Activated B cell treated with CpG ODN at 0.5 μM for 24 hours (primary cell): ENCODE measurements at regions not wholly inside any gene's neighbourhood (a gene's known extent, or its start where the extent isn't known, plus 50 kb on each side); places are given as distances from the start of the nearest gene placed in this dataset.

Experiments used
- ATAC-seq: fragments of 200-7000 bp; cut with Tn5 transposase; one replicate; pipeline ENCODE4 v1.10.0; 2021; ENCODE audit warnings: low read depth, mild to moderate bottlenecking, moderate library complexity
- CTCF ChIA-PET: fragments of 350-600 bp; sonication (Branson Sonifier 250); formaldehyde crosslinking; loops from one replicate; lab custom pipeline; 2021; ENCODE audit warnings: antibody characterized with exemption; lab: Charles Lee
- POLR2A ChIA-PET: fragments of 350-600 bp; sonication (Branson Sonifier 250); formaldehyde crosslinking; loops from one replicate; lab custom pipeline; 2021; ENCODE audit warnings: antibody characterized with exemption; lab: Charles Lee
- DNase-seq: peaks from one replicate; pipeline ENCODE4 v3.0.0; 2022
- H3K27ac Mint-ChIP-seq: one replicate; pipeline ENCODE4 v1.8.0; 2020; ENCODE audit warnings: mixed read lengths
- H3K27me3 Mint-ChIP-seq: one replicate; pipeline ENCODE4 v1.8.0; 2021; ENCODE audit warnings: mixed read lengths
- H3K36me3 Mint-ChIP-seq: one replicate; pipeline ENCODE4 v1.8.0; 2021; ENCODE audit warnings: low read depth, mixed read lengths
- H3K4me1 Mint-ChIP-seq: one replicate; pipeline ENCODE4 v1.8.0; 2021; ENCODE audit warnings: mixed read lengths
- H3K4me3 Mint-ChIP-seq: one replicate; pipeline ENCODE4 v1.8.0; 2020; ENCODE audit warnings: mild to moderate bottlenecking, mixed read lengths
- H3K9me3 Mint-ChIP-seq: one replicate; pipeline ENCODE4 v1.8.0; 2020; ENCODE audit warnings: mixed read lengths
- intact Hi-C: fragments of 100-400 bp; cut with micrococcal nuclease; formaldehyde crosslinking; loops from one replicate; pipeline ENCODE4 v1.15.1; 2024
- TF ChIP-seq, protein P1 (sequence below): fragments of 200-600 bp; IDR thresholded peaks from one replicate; pipeline ENCODE4 v1.8.0; 2022; ENCODE audit warnings: antibody characterized with exemption, mild to moderate bottlenecking

- Mint-ChIP-seq H3K4me1 (no peaks in the 10 kb centered on the region), H3K4me3 (no peak overlapping the region), H3K9me3 (peaks cover 2% of the 10 kb centered on the region), H3K27ac (no peak overlapping the region), H3K36me3 (no peaks in the 10 kb centered on the region), H3K27me3 (no peaks in the 10 kb centered on the region)
- ChIA-PET POLR2A (no interaction called here), CTCF (no interaction called here)
- DNase-seq (no peak), ATAC-seq (no peak)
- TF ChIP-seq, protein P1, sequence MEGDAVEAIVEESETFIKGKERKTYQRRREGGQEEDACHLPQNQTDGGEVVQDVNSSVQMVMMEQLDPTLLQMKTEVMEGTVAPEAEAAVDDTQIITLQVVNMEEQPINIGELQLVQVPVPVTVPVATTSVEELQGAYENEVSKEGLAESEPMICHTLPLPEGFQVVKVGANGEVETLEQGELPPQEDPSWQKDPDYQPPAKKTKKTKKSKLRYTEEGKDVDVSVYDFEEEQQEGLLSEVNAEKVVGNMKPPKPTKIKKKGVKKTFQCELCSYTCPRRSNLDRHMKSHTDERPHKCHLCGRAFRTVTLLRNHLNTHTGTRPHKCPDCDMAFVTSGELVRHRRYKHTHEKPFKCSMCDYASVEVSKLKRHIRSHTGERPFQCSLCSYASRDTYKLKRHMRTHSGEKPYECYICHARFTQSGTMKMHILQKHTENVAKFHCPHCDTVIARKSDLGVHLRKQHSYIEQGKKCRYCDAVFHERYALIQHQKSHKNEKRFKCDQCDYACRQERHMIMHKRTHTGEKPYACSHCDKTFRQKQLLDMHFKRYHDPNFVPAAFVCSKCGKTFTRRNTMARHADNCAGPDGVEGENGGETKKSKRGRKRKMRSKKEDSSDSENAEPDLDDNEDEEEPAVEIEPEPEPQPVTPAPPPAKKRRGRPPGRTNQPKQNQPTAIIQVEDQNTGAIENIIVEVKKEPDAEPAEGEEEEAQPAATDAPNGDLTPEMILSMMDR: no peak
- intact Hi-C loops: no loop called here
These were observed 164.1 kb upstream of the STS start for GRCh38 chrX:6983207-6983955.

DNA sequence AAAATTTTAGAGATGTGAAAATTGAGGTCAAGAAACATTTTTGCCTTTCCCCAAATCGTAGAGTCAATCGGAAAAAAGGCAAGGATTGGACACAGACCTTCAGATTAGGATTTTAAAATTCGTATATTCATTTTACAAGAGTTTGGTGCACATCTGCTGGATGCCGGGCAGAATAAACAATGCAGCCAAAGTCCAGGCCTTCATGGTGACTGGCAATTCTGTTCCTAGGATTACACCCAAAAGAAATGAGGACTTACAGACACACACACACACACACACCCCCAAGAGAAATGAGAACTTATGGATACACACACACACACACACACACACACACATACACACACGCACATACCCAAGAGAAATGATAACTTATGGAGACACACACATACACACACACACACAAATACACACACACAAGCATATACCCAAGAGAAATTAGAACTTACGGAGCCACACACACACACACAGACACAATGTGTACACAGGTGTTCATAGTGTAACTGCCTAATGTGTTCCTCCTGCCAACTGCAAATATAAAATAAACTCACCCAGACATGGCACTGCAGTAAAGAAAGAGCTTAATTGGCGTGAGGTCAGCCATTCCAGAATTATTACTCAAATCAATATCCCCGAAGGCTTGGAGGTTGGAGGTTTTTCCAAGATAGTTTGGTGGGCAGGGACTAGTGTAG, 165.7 kb upstream of the STS start:
- CTCF ChIA-PET: no interaction called here
- no peaks in the 10 kb centered on the region for H3K4me1 Mint-ChIP-seq
- intact Hi-C loops: no loop called here
- H3K9me3 Mint-ChIP-seq: peaks cover 2% of the 10 kb centered on the region
- H3K4me3 Mint-ChIP-seq: no peak overlapping the region
- POLR2A ChIA-PET: no interaction called here
- ATAC-seq (no peak), DNase-seq (no peak)
- TF ChIP-seq, protein P1: no peak
- H3K27me3 Mint-ChIP-seq: no peaks in the 10 kb centered on the region
- no peak overlapping the region for H3K27ac Mint-ChIP-seq
- no peaks in the 10 kb centered on the region for H3K36me3 Mint-ChIP-seq

DNA sequence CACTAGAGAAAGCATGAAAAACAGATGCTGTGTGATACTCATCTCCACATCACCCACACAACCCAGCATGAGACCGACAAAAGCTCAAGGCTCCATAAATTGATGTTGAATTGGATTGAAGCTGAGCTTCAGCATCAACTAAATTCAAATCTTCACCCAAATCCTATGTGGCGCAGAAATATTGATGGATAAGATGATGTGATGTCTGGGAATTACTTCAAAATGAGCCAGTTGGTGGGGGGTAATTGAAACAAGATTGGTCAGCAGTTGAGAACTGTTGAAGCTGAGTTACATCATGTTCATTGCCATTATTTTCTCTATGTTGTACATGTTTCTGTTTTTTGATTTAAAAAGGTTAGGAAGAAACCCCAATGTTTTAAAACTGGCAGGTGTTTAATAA, 166.5 kb upstream of the STS start:
- peaks cover 2% of the 10 kb centered on the region for H3K9me3 Mint-ChIP-seq
- no peak overlapping the region for H3K27ac Mint-ChIP-seq
- POLR2A ChIA-PET: no interaction called here
- intact Hi-C loops: no loop called here
- no peak for ATAC-seq
- TF ChIP-seq, protein P1: no peak
- H3K4me3 Mint-ChIP-seq: no peak overlapping the region
- no peaks in the 10 kb centered on the region for H3K27me3 Mint-ChIP-seq
- DNase-seq: no peak
- no peaks in the 10 kb centered on the region for H3K4me1 Mint-ChIP-seq
- CTCF ChIA-PET: no interaction called here
- no peaks in the 10 kb centered on the region for H3K36me3 Mint-ChIP-seq

GRCh38 chrX:6968231-6968630, 179.3 kb upstream of the STS start:
- ATAC-seq (no peak), DNase-seq (no peak)
- Mint-ChIP-seq H3K27ac (no peak overlapping the region), H3K36me3 (no peaks in the 10 kb centered on the region), H3K9me3 (no peaks in the 10 kb centered on the region), H3K27me3 (no peaks in the 10 kb centered on the region), H3K4me1 (no peaks in the 10 kb centered on the region), H3K4me3 (no peak overlapping the region)
- CTCF ChIA-PET: no interaction called here
- intact Hi-C loops: no loop called here
- TF ChIP-seq, protein P1: no peak
- POLR2A ChIA-PET: no interaction called here

GRCh38 chrX:6965729-6966128, 181.8 kb upstream of the STS start:
- H3K9me3 Mint-ChIP-seq: no peaks in the 10 kb centered on the region
- H3K27ac Mint-ChIP-seq: no peak overlapping the region
- no peaks in the 10 kb centered on the region for H3K36me3 Mint-ChIP-seq
- no peaks in the 10 kb centered on the region for H3K27me3 Mint-ChIP-seq
- TF ChIP-seq, protein P1: no peak
- no peak overlapping the region for H3K4me3 Mint-ChIP-seq
- DNase-seq: no peak
- no peaks in the 10 kb centered on the region for H3K4me1 Mint-ChIP-seq
- no peak for ATAC-seq
- intact Hi-C loops: no loop called here
- POLR2A ChIA-PET: no interaction called here
- CTCF ChIA-PET: no interaction called here
